Neuron (in vitro differentiated cells): ENCODE measurements at regions not wholly inside any gene's neighbourhood (a gene's known extent, or its start where the extent isn't known, plus 50 kb on each side); places are given as distances from the start of the nearest gene placed in this dataset.
"Not testable (repeated sequence)": the region's sequence is repeated elsewhere in the genome, so short reads cannot be mapped to it uniquely, and the experiment has no call there.

ENCODE experiments used
- H2AFZ ChIP-seq: one replicate; pipeline ENCODE4 v1.6.1; 2013; ENCODE audit warnings: low read depth, mild to moderate bottlenecking, inconsistent platforms, low read length, moderate library complexity
- H3K27me3 ChIP-seq: one replicate; pipeline ENCODE4 v1.6.1; 2013; ENCODE audit warnings: low read length; ENCODE audit not compliant: insufficient read depth
- H3K36me3 ChIP-seq: one replicate; pipeline ENCODE4 v1.6.1; 2013; ENCODE audit warnings: low read length; ENCODE audit not compliant: insufficient read depth
- H3K4me1 ChIP-seq: one replicate; pipeline ENCODE4 v1.6.1; 2013; ENCODE audit warnings: low read length; ENCODE audit not compliant: insufficient read depth
- H3K4me3 ChIP-seq: 2 replicates; pipeline ENCODE4 v1.5.1; 2013; ENCODE audit warnings: mild to moderate bottlenecking, low read length, moderate library complexity
- H3K9me3 ChIP-seq: one replicate; pipeline ENCODE4 v1.6.1; 2013; ENCODE audit warnings: low read length

GRCh38 chr21:20083925-20084324 is 914.3 kb upstream of the NCAM2 start:
- Histone ChIP-seq H3K9me3 (no peaks in the 10 kb centered on the region), H2AFZ (no peak overlapping the region), H3K27me3 (no peaks in the 10 kb centered on the region), H3K36me3 (no peaks in the 10 kb centered on the region), H3K4me1 (no peaks in the 10 kb centered on the region), H3K4me3 (no peak overlapping the region)

- Histone ChIP-seq H3K36me3 (no peaks in the 10 kb centered on the region), H3K4me1 (no peaks in the 10 kb centered on the region), H3K27me3 (no peaks in the 10 kb centered on the region), H3K9me3 (no peaks in the 10 kb centered on the region), H2AFZ (no peak overlapping the region), H3K4me3 (no peak overlapping the region)
Observed at GRCh38 chr21:20086508-20086907, 911.7 kb upstream of the NCAM2 start.

DNA sequence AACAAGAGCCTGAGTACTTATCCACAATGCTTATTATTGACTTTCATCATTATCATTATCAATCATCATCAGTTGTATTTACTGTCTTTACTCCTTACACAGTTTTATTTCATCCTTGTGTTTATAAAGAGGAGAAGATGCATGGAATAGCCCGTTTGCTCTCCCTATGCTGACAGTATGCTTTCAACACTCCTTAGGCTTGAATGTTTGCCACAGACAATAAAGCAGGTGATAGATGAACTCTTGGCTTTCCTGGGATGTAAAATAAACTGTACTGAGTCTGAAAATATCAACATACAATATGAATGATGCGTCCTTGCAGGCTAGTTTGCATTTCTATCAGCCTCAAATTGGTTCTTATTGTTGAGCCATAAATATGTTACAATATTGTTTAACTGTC is 891.8 kb upstream of the NCAM2 start:
- H3K9me3 ChIP-seq = no peaks in the 10 kb centered on the region
- H3K4me3 ChIP-seq = no peak overlapping the region
- H3K27me3 ChIP-seq = no peaks in the 10 kb centered on the region
- no peaks in the 10 kb centered on the region for H3K4me1 ChIP-seq
- no peaks in the 10 kb centered on the region for H3K36me3 ChIP-seq
- no peak overlapping the region for H2AFZ ChIP-seq

DNA sequence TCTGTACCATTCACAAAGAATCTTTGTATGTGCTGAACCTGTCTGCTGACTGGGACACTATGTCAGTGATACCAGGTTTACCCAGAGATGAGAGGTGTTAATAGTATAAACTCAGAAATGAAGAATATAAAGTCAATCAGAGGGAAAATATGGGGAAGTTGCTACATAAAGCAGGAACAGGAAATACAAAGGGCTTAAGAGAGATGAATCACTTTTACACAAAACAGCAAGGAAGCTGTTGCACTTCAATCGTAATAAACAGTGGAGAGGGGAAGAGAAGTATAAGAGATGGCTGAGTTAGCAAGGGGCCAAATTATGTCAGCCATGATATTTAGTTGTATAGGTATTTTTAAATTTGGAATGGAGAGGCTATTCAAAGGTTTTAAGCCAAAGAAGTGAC is 890.2 kb upstream of the NCAM2 start:
- no peaks in the 10 kb centered on the region for H3K27me3 ChIP-seq
- no peak overlapping the region for H2AFZ ChIP-seq
- H3K4me3 ChIP-seq = no peak overlapping the region
- H3K36me3 ChIP-seq = no peaks in the 10 kb centered on the region
- H3K9me3 ChIP-seq = no peaks in the 10 kb centered on the region
- H3K4me1 ChIP-seq = no peaks in the 10 kb centered on the region

DNA sequence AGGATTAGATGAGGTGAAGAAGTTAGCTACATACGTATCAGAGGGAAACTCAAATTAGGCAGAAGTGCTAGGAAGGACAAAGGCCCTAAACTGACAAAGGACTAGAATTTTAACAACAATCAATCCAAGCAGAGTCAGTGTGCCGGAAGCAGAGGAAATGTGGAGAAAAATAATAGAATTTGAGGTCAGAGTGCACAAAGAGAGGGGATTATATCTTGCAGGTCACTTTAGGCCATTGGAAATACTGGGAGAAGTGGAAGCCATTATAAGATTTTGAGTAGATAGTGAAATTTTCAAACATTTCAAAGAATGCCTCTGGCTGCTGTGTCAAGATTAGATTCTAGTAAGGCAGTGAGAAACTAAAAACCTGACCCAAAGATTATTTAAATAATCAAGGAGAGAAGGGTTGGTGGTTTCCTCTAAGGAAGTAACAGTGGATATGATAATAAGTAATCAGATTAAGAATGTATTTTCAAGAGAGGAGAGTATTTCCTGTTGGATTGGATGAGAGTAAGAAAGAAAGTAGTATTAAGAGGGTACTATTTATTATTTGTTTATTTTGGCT is 889.2 kb upstream of the NCAM2 start:
- no peak overlapping the region for H3K4me3 ChIP-seq
- no peaks in the 10 kb centered on the region for H3K27me3 ChIP-seq
- peak overlapping the region; percentile 28 for H2AFZ ChIP-seq
- H3K9me3 ChIP-seq = no peaks in the 10 kb centered on the region
- no peaks in the 10 kb centered on the region for H3K36me3 ChIP-seq
- H3K4me1 ChIP-seq = no peaks in the 10 kb centered on the region

- no peak overlapping the region for H3K4me3 ChIP-seq
- H3K9me3 ChIP-seq = no peaks in the 10 kb centered on the region
- H3K27me3 ChIP-seq = no peaks in the 10 kb centered on the region
- H2AFZ ChIP-seq = no peak overlapping the region
- no peaks in the 10 kb centered on the region for H3K4me1 ChIP-seq
- no peaks in the 10 kb centered on the region for H3K36me3 ChIP-seq
Observed at GRCh38 chr21:20110368-20110767, 887.8 kb upstream of the NCAM2 start.

DNA sequence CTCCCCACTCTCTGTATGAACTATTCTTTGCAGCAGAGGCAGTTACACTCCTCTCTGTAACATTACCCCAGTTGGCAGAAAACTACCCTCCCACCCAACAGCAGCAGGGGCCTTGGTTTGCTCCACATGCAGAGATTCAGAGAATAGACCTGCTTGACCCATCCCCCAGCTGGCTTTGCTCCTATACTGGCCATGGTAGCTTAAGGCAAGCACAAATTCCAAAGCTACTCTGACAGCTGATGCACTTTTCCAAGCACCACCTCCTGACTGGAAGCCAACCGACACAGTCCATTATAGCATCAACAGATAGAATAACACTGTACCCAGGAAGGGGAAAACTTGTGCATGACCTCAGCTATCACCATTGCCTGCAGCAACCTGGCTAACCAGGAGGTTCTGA is 846.5 kb upstream of the NCAM2 start:
- Histone ChIP-seq H3K9me3 (no peaks in the 10 kb centered on the region), H3K4me3 (no peak overlapping the region)

GRCh38 chr21:20163167-20163566 is 835.0 kb upstream of the NCAM2 start:
- Histone ChIP-seq H2AFZ (no peak overlapping the region), H3K4me1 (no peaks in the 10 kb centered on the region), H3K4me3 (no peak overlapping the region), H3K27me3 (no peaks in the 10 kb centered on the region), H3K36me3 (no peaks in the 10 kb centered on the region), H3K9me3 (no peaks in the 10 kb centered on the region)

More for the DNA sequence above, 846.5 kb upstream of the NCAM2 start:
- no peaks in the 10 kb centered on the region for H3K27me3 ChIP-seq
- no peaks in the 10 kb centered on the region for H3K4me1 ChIP-seq
- no peaks in the 10 kb centered on the region for H3K36me3 ChIP-seq
- no peak overlapping the region for H2AFZ ChIP-seq

DNA sequence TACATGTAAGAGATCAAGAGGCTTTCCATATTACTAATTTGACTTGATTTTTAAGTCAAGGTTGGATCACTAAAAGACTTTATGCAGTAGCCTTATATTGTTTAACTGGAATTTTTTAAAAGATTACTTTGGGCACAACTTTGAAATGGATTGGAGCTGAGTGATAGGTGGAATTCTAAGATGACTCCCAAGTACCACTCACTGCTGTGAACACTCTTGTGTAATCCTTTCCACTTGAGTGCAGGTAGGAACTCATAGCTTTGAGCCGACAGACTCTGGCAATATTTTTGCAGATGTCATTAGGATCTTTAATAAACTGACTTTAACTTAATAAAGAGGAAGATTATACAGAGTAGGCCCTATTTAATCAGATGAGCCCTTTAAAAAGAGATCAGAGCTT is 831.1 kb upstream of the NCAM2 start:
- H3K36me3 ChIP-seq = no peaks in the 10 kb centered on the region
- H3K4me3 ChIP-seq = no peak overlapping the region
- H3K4me1 ChIP-seq = no peaks in the 10 kb centered on the region
- no peaks in the 10 kb centered on the region for H3K27me3 ChIP-seq
- H2AFZ ChIP-seq = no peak overlapping the region
- no peaks in the 10 kb centered on the region for H3K9me3 ChIP-seq

- H3K9me3 ChIP-seq = no peaks in the 10 kb centered on the region
- no peak overlapping the region for H3K4me3 ChIP-seq
- no peaks in the 10 kb centered on the region for H3K4me1 ChIP-seq
- H3K36me3 ChIP-seq = no peaks in the 10 kb centered on the region
- H3K27me3 ChIP-seq = no peaks in the 10 kb centered on the region
- H2AFZ ChIP-seq = no peak overlapping the region
Observed at GRCh38 chr21:20169812-20170576, 828.2 kb upstream of the NCAM2 start.

DNA sequence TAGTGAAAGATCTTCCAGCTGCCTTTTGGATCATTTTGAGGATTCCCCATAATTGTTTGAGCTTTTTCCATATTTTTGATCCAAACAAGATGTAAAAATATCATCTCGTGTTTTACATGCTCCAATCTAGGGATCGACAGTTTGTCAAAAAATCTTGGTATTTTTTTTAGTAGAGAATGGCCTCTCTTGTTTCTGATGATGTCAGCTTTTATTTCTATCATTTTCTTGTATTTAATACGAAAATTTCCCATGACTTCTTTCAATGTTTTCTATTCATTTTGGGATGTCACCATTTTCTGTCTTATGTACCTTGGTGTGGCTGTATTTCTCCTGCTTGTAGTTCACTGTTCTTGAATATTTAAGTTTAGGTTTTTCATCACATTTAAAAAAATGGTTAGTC is 812.0 kb upstream of the NCAM2 start:
- Histone ChIP-seq H3K9me3 (no peaks in the 10 kb centered on the region), H3K36me3 (no peaks in the 10 kb centered on the region), H2AFZ (no peak overlapping the region), H3K4me1 (no peaks in the 10 kb centered on the region), H3K27me3 (no peaks in the 10 kb centered on the region), H3K4me3 (no peak overlapping the region)

GRCh38 chr21:20187028-20187427 is 811.2 kb upstream of the NCAM2 start:
- Histone ChIP-seq H3K9me3 (no peaks in the 10 kb centered on the region), H3K4me3 (no peak overlapping the region), H2AFZ (no peak overlapping the region), H3K36me3 (no peaks in the 10 kb centered on the region), H3K4me1 (no peaks in the 10 kb centered on the region), H3K27me3 (no peaks in the 10 kb centered on the region)

- H3K9me3 ChIP-seq, H3K4me1 ChIP-seq, H3K36me3 ChIP-seq, H3K27me3 ChIP-seq, H3K4me3 ChIP-seq, H2AFZ ChIP-seq: not testable (repeated sequence)
Observed at GRCh38 chr21:20201323-20201722, 796.9 kb upstream of the NCAM2 start.

DNA sequence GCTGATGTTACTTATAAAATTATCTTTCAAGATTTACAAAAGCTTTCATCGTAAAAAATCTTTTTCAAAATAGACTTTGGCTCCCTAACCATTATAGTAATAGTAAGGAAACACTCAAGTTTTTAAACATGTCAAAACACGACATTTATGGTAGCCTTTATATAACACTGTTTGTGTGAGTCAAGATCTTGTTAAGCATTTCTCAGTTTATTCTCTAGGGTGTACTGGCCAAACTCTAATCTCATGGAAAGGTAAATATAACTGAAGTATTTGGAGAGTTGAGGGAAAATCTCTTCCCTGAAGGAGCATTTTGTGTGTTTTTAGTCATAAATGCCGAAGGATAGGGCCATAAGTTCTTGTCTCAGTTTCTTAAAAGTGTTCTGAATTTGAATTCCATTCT is 790.9 kb upstream of the NCAM2 start:
- Histone ChIP-seq H3K4me3 (no peak overlapping the region), H3K27me3 (no peaks in the 10 kb centered on the region), H3K36me3 (no peaks in the 10 kb centered on the region), H3K9me3 (no peaks in the 10 kb centered on the region), H3K4me1 (no peaks in the 10 kb centered on the region), H2AFZ (no peak overlapping the region)
